ENCODE measurements at regions not wholly inside any gene's neighbourhood (a gene's known extent, or its start where the extent isn't known, plus 50 kb on each side); places are given as distances from the start of the nearest gene placed in this dataset.

DNA sequence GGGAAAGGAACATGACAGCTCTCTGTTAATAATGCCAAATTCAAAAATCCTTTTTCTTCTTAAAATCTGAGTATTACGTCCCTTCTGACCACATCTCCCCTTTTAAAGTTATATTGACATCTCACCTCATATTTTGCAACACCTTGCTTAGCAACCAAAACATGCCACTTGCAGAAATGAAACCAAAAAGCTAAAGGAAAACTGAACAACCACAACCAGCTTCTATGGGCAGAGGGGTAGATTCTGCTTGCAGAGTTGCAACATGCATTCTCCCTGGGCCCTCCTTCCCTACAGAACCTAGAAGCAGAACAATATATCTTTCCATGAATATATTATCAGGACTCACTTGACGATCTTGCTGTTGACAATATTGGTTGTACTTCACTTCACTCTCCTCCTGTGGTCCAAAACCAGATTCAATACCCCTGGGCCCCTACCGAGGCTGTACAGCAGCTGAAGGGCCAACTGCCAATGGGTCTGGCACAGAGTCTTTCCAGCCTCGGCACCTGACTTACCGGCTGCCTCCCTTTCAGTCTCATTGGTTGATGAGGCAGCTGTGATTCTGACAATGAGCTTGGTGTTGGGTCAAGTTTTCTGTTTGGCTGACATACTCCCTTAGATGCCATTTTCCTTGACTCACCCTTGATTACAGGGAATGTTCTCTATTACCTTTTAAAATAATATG lies 616.6 kb downstream of the ZEB2 start:
- no peak overlapping the region for H3K27ac ChIP-seq
- no peak for TF ChIP-seq ZFX (IDR thresholded peaks at IDR 0.05)
- TF ChIP-seq, protein P1, sequence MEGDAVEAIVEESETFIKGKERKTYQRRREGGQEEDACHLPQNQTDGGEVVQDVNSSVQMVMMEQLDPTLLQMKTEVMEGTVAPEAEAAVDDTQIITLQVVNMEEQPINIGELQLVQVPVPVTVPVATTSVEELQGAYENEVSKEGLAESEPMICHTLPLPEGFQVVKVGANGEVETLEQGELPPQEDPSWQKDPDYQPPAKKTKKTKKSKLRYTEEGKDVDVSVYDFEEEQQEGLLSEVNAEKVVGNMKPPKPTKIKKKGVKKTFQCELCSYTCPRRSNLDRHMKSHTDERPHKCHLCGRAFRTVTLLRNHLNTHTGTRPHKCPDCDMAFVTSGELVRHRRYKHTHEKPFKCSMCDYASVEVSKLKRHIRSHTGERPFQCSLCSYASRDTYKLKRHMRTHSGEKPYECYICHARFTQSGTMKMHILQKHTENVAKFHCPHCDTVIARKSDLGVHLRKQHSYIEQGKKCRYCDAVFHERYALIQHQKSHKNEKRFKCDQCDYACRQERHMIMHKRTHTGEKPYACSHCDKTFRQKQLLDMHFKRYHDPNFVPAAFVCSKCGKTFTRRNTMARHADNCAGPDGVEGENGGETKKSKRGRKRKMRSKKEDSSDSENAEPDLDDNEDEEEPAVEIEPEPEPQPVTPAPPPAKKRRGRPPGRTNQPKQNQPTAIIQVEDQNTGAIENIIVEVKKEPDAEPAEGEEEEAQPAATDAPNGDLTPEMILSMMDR (conservative IDR thresholded peaks at IDR 0.05), result no peak

DNA sequence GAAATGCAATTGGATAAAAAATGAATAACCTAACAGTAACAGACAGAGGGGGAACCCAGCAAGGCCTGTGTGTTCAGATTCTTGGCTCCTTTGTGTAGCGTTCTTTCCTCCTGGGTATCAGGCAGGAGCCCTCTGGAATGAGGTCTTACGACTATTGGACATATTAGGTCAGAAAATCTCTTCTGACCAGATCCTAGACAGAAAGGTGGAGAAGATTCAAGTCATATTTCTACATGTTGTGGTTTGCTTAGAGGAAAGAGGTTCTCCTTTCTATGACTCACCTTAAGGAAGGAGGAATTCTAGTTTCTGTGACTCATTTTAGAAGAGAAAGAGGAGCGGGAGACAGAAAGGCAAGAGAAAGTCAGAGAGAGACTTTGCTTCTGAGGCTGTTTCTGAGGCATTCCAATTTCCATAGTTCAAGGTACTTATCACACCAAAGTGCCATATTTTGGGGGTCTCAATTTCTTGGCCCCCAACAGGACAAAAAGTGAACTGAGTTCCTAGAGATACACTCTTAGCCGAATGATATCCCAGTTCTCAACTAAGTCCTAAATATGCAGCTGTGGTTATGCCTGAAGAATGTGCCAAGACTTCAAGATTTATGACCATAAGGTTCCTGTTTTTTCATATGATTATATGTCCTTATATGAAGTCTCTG lies 618.6 kb downstream of the ZEB2 start:
- TF ChIP-seq ZFX (IDR thresholded peaks at IDR 0.05), result no peak
- TF ChIP-seq, protein P1 (conservative IDR thresholded peaks at IDR 0.05), result no peak
- no peak overlapping the region for H3K27ac ChIP-seq

DNA sequence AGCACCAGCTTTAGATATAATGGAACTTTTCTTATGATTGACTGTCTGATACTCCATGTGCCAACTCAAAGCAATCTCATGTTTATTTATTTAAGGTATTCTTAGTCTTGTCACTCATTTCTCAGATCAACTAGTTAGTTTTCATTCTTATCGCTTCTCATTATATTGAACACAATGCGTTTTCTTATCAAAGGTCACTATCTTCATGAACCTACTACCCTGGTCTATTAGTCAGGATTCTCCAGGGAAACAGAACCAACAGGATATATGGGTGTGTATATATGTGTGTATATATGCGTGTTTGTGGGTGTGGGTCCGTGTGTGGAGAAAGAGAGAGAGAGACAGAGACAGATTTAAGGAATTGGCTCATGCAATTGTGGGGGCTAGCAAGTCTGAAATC lies 619.9 kb downstream of the ZEB2 start:
- TF ChIP-seq ZFX (IDR thresholded peaks at IDR 0.05), result no peak
- TF ChIP-seq, protein P1 (conservative IDR thresholded peaks at IDR 0.05), result no peak
- H3K27ac ChIP-seq, result no peak overlapping the region

DNA sequence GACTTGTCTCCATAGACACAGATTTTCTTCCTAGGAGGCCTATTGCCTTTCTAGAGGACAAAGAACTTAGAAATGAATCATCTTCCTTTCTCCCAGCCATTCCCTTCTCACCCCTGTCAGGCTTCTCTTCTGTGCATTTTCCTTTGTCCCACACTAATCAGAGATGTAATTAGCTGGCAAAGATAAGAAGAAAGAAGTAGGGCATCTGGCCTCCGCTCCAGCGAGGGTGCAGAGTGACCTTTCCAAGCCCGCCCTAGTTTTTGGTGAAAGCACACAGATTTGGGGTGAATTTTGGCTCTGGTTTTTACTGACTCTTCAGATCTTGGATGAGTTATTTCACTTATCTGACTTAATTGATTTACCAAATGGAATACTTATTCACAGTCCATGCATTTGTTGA lies 626.5 kb downstream of the ZEB2 start:
- TF ChIP-seq, protein P1 (conservative IDR thresholded peaks at IDR 0.05), result no peak
- no peak for TF ChIP-seq ZFX (IDR thresholded peaks at IDR 0.05)
- no peak overlapping the region for H3K27ac ChIP-seq

DNA sequence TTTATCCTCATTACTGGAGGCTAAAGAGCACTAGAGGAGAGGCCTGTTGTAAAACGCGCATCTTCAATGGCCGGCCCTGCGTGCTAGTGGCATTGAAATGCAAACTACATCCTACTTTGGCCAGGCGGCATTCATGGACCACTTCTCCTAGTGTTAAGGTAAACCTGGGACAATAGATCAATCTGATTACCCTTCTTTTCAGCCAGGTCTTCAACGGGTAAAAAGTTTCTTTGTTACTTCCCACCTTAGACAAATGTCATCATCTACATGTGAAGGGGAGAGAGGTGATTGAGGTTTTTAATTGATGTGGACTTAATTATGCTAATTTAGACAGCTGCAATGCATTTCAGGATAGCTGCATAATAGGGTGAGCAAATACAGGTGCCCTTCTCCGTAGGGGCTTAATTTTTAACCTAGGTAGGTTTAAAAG lies 628.0 kb downstream of the ZEB2 start:
- TF ChIP-seq ZFX (IDR thresholded peaks at IDR 0.05), result no peak
- no peak overlapping the region for H3K27ac ChIP-seq

DNA sequence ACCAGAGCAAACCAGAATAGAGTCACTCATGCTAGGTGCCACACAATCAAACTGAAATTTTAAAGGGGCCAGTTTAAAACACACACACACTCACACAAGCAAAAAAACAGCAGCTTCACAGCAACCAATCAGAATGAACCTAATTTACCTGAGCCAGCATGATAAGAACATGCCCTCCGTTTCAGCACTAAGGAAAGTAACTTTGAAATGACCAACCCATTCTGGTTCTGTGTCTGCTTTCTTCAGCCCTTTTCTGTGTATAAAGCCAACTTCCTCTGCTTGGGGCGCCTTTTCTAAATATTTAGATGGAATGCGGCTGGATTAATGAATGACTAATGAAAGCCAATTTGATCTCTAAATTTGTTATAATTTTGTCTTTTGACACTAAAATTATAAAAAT lies 629.1 kb downstream of the ZEB2 start:
- TF ChIP-seq, protein P1 (conservative IDR thresholded peaks at IDR 0.05), result no peak
- no peak for TF ChIP-seq ZFX (IDR thresholded peaks at IDR 0.05)
- H3K27ac ChIP-seq, result no peak overlapping the region

DNA sequence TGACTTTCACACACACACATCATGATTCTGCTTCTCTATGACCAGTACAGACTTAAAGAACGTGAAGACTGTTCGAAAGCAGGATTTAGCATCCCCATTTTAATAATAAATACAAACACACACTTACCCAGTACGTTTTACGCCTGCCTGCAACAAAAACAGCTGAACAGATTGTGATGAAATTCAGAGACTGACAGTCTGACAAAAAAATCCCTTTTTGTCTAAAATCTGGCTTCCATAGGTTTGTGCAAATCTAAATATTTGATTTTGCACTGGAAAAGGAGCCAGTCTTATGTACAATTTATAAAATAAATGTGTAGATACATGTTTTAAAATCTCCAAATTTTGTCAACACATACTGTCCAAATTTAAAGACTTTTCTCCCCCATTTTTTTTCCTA lies 630.7 kb downstream of the ZEB2 start:
- no peak overlapping the region for H3K27ac ChIP-seq
- no peak for TF ChIP-seq ZFX (IDR thresholded peaks at IDR 0.05)
- TF ChIP-seq, protein P1 (conservative IDR thresholded peaks at IDR 0.05), result no peak

DNA sequence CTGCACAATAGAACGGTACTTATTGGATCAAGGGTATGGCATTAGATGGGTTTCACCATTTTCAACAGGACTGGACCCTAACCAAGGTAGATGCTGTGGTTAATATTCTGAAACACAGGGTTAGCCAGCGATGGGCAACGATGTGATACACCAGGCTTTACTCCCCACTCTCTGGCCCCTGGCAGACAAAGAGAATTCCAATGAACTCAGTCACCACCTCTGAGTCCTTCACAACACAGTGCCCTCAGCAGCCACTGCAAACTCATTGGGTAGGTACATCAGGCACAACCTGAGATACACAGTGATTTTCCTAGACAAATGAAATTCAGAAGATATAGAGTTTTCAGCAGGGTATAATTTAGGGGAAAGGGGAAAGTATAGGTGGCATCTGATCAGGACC lies 634.5 kb downstream of the ZEB2 start:
- no peak overlapping the region for H3K27ac ChIP-seq
- TF ChIP-seq, protein P1 (conservative IDR thresholded peaks at IDR 0.05), result no peak
- TF ChIP-seq ZFX (IDR thresholded peaks at IDR 0.05), result no peak

Data from C4-2B (cell line).